GM20000 (cell line): ENCODE measurements at regions not wholly inside any gene's neighbourhood (a gene's known extent, or its start where the extent isn't known, plus 50 kb on each side); places are given as distances from the start of the nearest gene placed in this dataset.
"Not testable (repeated sequence)": the region's sequence is repeated elsewhere in the genome, so short reads cannot be mapped to it uniquely, and the experiment has no call there.

Source experiments
- DNase-seq: peaks from one replicate; pipeline ENCODE4 v3.0.0; 2012; ENCODE audit warnings: low spot score
- CTCF ChIP-seq: IDR thresholded peaks from 2 replicates; pipeline ENCODE4 v1.5.1; 2012; ENCODE audit warnings: mild to moderate bottlenecking, control low read depth; ENCODE audit errors: extremely low read depth, missing control alignments

- no peak for DNase-seq
- TF ChIP-seq CTCF = no peak
Measured at GRCh38 chr13:26483546-26483945, 73.9 kb upstream of the WASF3 start.

- no peak for DNase-seq
- TF ChIP-seq CTCF = no peak
Measured at GRCh38 chr13:26484196-26484595, 73.3 kb upstream of the WASF3 start.

GRCh38 chr13:26485288-26485687 lies 72.2 kb upstream of the WASF3 start:
- no peak for DNase-seq
- no peak for TF ChIP-seq CTCF

- no peak for DNase-seq
- no peak for TF ChIP-seq CTCF
Measured at GRCh38 chr13:26485786-26486185, 71.7 kb upstream of the WASF3 start.

GRCh38 chr13:26486550-26486949 lies 70.9 kb upstream of the WASF3 start:
- DNase-seq = no peak
- TF ChIP-seq CTCF = no peak

GRCh38 chr13:26487781-26488180 lies 69.7 kb upstream of the WASF3 start:
- no peak for DNase-seq
- TF ChIP-seq CTCF = no peak

- no peak for TF ChIP-seq CTCF
- DNase-seq = no peak
Measured at GRCh38 chr13:26488236-26489003, 69.1 kb upstream of the WASF3 start.

GRCh38 chr13:26492301-26492700 lies 65.2 kb upstream of the WASF3 start:
- DNase-seq = not testable (repeated sequence)
